A549 (cell line): ENCODE measurements at regions not wholly inside any gene's neighbourhood (a gene's known extent, or its start where the extent isn't known, plus 50 kb on each side); places are given as distances from the start of the nearest gene placed in this dataset.

Experiments
- ATAC-seq, 2 experiments: fragments of 200-7000 bp in 1 of 2; fragments of >200 bp in 1 of 2; cut with Nextera tagmentation in 1 of 2; cut with Tn5 transposase in 1 of 2; 3 replicates each; pipeline versions ENCODE4 v1.8.0 to v1.9.1; 2018 to 2020; ENCODE audit warnings: mild to moderate bottlenecking in 1 of 2, moderate library complexity in 1 of 2
- CTCF ChIA-PET: fragments of 300-600 bp; sonication (Branson Sonifier 250); formaldehyde crosslinking; extraction: SDS; loops from one replicate; lab custom pipeline; 2021; ENCODE audit warnings: antibody characterized with exemption, inconsistent platforms; lab: Yijun Ruan, JAX
- POLR2A ChIA-PET: fragments of 350-600 bp; formaldehyde crosslinking; extraction: SDS; loops from one replicate; lab custom pipeline; 2021; ENCODE audit warnings: antibody characterized with exemption, inconsistent platforms; lab: Yijun Ruan, JAX
- DNase-seq, 2 experiments: peaks; one replicate each; pipeline versions ENCODE4 v3.0.0 to v3.0.0-alpha.2; 2011 to 2016; ENCODE audit warnings: low read depth in 1 of 2, low spot score in 1 of 2
- FAIRE-seq: peaks from 2 replicates; lab custom pipeline; 2011; peaks lifted over from hg19 to GRCh38; lab: Jason Lieb, UNC
- H3K27ac ChIP-seq, 2 experiments: fragments of >200 bp; sonication (Bioruptor Twin); formaldehyde crosslinking; 3 replicates each; pipeline ENCODE4 v1.5.1; 2016 to 2017
- H3K4me1 ChIP-seq: fragments of >200 bp; sonication (Bioruptor Twin); formaldehyde crosslinking; 3 replicates; pipeline ENCODE4 v1.6.1; 2016
- H3K4me2 ChIP-seq: fragments of >200 bp; sonication (Bioruptor Twin); formaldehyde crosslinking; 3 replicates; pipeline ENCODE4 v1.6.1; 2016
- H3K4me3 ChIP-seq: fragments of >200 bp; sonication (Bioruptor Twin); formaldehyde crosslinking; 3 replicates; pipeline ENCODE4 v1.5.1; 2016
- H3K9me3 ChIP-seq: fragments of >200 bp; sonication (Bioruptor Twin); formaldehyde crosslinking; 3 replicates; pipeline ENCODE4 v1.6.1; 2016
- CBX2 ChIP-seq: fragments of 200-600 bp; sonication (generic); IDR thresholded peaks from 2 replicates; pipeline ENCODE4 v1.6.1; 2016; ENCODE audit warnings: low read depth, mild to moderate bottlenecking, borderline replicate concordance
- E2F6 ChIP-seq: IDR thresholded peaks from 2 replicates; pipeline ENCODE4 v1.6.1; 2012; ENCODE audit warnings: low read depth, borderline replicate concordance
- EP300 ChIP-seq, 2 experiments: fragments of >200 bp; sonication (Bioruptor Twin); formaldehyde crosslinking; IDR thresholded peaks; 2 replicates in 1 of 2; 3 replicates in 1 of 2; pipeline ENCODE4 v1.6.1; 2016 to 2017
- ESRRA ChIP-seq: fragments of 150-350 bp; IDR thresholded peaks from 2 replicates; pipeline ENCODE4 v1.6.1; 2014; ENCODE audit warnings: mild to moderate bottlenecking, low read length, borderline replicate concordance
- FOSL2 ChIP-seq, 2 experiments: fragments of 450-650 bp in 1 of 2; fragments of >200 bp in 1 of 2; sonication (Bioruptor Twin) in 1 of 2; formaldehyde crosslinking; IDR thresholded peaks; 2 replicates each; pipeline versions ENCODE4 v1.5.0 to v1.6.1; 2016 to 2020; ENCODE audit warnings: mild to moderate bottlenecking in 1 of 2, moderate library complexity in 1 of 2
- FOXS1 ChIP-seq: fragments of 250-450 bp; sonication (Bioruptor Pico); IDR thresholded peaks from 2 replicates; pipeline ENCODE4 v1.5.0; 2020; ENCODE audit warnings: mild to moderate bottlenecking, moderate library complexity
- GATA3 ChIP-seq: IDR thresholded peaks from 2 replicates; pipeline ENCODE4 v1.6.1; 2012; ENCODE audit warnings: borderline replicate concordance
- HDAC2 ChIP-seq: fragments of 200-600 bp; sonication (generic); IDR thresholded peaks from 2 replicates; pipeline ENCODE4 v1.6.1; 2016
- HOXA7 ChIP-seq: fragments of 250-450 bp; sonication (Bioruptor Pico); IDR thresholded peaks from 2 replicates; pipeline ENCODE4 v1.5.0; 2020; ENCODE audit warnings: mild to moderate bottlenecking, moderate library complexity
- HOXB13 ChIP-seq: fragments of 250-450 bp; sonication (Bioruptor Pico); IDR thresholded peaks from 2 replicates; pipeline ENCODE4 v1.5.0; 2020; ENCODE audit warnings: low read depth, mild to moderate bottlenecking, moderate library complexity
- HOXB5 ChIP-seq: fragments of 250-450 bp; sonication (Bioruptor Pico); IDR thresholded peaks from 2 replicates; pipeline ENCODE4 v1.5.0; 2020; ENCODE audit warnings: mild to moderate bottlenecking, moderate library complexity
- KDM5A ChIP-seq: fragments of 200-600 bp; sonication (generic); IDR thresholded peaks from 2 replicates; pipeline ENCODE4 v1.6.1; 2016; ENCODE audit warnings: antibody characterized with exemption, mild to moderate bottlenecking
- MAFK ChIP-seq: fragments of 450-650 bp; IDR thresholded peaks from 2 replicates; pipeline ENCODE4 v1.6.1; 2014; ENCODE audit not compliant: partially characterized antibody
- MAX ChIP-seq: IDR thresholded peaks from 2 replicates; pipeline ENCODE4 v1.6.1; 2012
- MAZ ChIP-seq: fragments of 150-350 bp; IDR thresholded peaks from 2 replicates; pipeline ENCODE4 v1.6.1; 2014; ENCODE audit warnings: antibody characterized with exemption, low read depth, low read length, borderline replicate concordance
- MYC ChIP-seq: IDR thresholded peaks from 2 replicates; pipeline ENCODE4 v1.6.1; 2012; ENCODE audit warnings: mild to moderate bottlenecking, inconsistent platforms, low read length, improper control_type of control experiment, borderline replicate concordance
- NPAS2 ChIP-seq: fragments of 250-450 bp; sonication (Bioruptor Pico); IDR thresholded peaks from 2 replicates; pipeline ENCODE4 v1.8.0; 2022; ENCODE audit warnings: mild to moderate bottlenecking, moderate library complexity, borderline replicate concordance
- NR3C1 ChIP-seq: fragments of >200 bp; sonication (Bioruptor Twin); formaldehyde crosslinking; IDR thresholded peaks from 3 replicates; pipeline ENCODE4 v1.6.1; 2017
- RCOR1 ChIP-seq: fragments of 150-350 bp; IDR thresholded peaks from 2 replicates; pipeline ENCODE4 v1.6.1; 2014; ENCODE audit warnings: antibody characterized with exemption, low read length, low read depth
- RFX5 ChIP-seq: fragments of 450-650 bp; IDR thresholded peaks from 2 replicates; pipeline ENCODE4 v1.7.1; 2014; ENCODE audit warnings: antibody characterized with exemption, mild to moderate bottlenecking, moderate library complexity
- RNF2 ChIP-seq: fragments of 200-600 bp; sonication (generic); IDR thresholded peaks from 2 replicates; pipeline ENCODE4 v1.6.1; 2016; ENCODE audit warnings: low read depth, mild to moderate bottlenecking, antibody characterized with exemption, moderate library complexity, borderline replicate concordance
- SMC3 ChIP-seq: fragments of >200 bp; sonication (Bioruptor Twin); formaldehyde crosslinking; IDR thresholded peaks from 3 replicates; pipeline ENCODE4 v1.6.1; 2018; ENCODE audit warnings: inconsistent platforms
- SREBF2 ChIP-seq: fragments of 450-650 bp; IDR thresholded peaks from 2 replicates; pipeline ENCODE4 v1.6.1; 2014; ENCODE audit warnings: mild to moderate bottlenecking, moderate library complexity
- TFCP2L1 ChIP-seq: fragments of 250-450 bp; sonication (Bioruptor Pico); IDR thresholded peaks from 2 replicates; pipeline ENCODE4 v1.5.0; 2021; ENCODE audit warnings: mild to moderate bottlenecking
- TP53 ChIP-seq: fragments of 250-450 bp; sonication (Bioruptor Pico); IDR thresholded peaks from 2 replicates; pipeline ENCODE4 v1.5.0; 2021; ENCODE audit warnings: mild to moderate bottlenecking, moderate library complexity
- ZC3H11A ChIP-seq: fragments of 450-650 bp; IDR thresholded peaks from 2 replicates; pipeline ENCODE4 v1.6.1; 2014; ENCODE audit warnings: antibody characterized with exemption, mild to moderate bottlenecking
- ZFP36 ChIP-seq: fragments of 450-650 bp; IDR thresholded peaks from 2 replicates; pipeline ENCODE4 v1.6.1; 2014; ENCODE audit warnings: borderline replicate concordance; ENCODE audit not compliant: partially characterized antibody
- ZNF302 ChIP-seq: fragments of 250-450 bp; sonication (Bioruptor Pico); IDR thresholded peaks from 2 replicates; pipeline ENCODE4 v1.9.0; 2021; ENCODE audit warnings: inconsistent platforms, mild to moderate bottlenecking, moderate library complexity
- WGBS: methylation state at CpG from one replicate; pipeline ENCODE4 v1.1.6; 2017; ENCODE audit errors: missing lambda C conversion rate; 5-methylcytosine and 5-hydroxymethylcytosine counted together
- TF ChIP-seq, protein P1 (sequence below): IDR thresholded peaks from 2 replicates; pipeline ENCODE4 v1.6.1; 2012
- TF ChIP-seq, protein P2 (sequence below): fragments of >200 bp; sonication (Bioruptor Twin); formaldehyde crosslinking; IDR thresholded peaks from 2 replicates; pipeline ENCODE4 v1.6.1; 2016
- TF ChIP-seq, protein P3 (sequence below): fragments of 450-650 bp; IDR thresholded peaks from 2 replicates; pipeline ENCODE4 v1.6.1; 2014; ENCODE audit warnings: antibody characterized with exemption

DNA sequence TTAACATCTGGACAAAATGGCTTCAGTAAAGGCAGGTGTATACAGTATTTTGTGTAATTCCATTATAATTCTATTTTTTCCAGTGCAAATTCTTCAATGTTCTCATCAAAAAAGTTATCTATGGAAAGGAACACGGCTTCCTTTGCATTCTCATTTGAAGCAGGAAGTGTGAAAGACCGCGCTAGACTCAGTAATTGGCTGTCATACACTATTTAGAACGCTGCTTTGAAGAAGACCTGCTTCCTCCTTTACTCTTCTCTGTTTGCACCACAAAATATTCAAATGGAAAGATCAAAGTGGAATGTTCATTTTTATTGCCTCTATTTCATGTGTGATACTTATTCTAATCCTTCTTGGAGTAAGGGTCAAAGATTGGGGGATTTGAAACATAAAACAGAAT, 883.7 kb downstream of the TSN start:
- FAIRE-seq (no peak), DNase-seq (no peak), ATAC-seq (no peak)
- H3K27ac ChIP-seq: no peak overlapping the region
- WGBS: 24% methylated on average over 4 of the region's 4 CpGs
- no peaks in the 10 kb centered on the region for H3K4me1 ChIP-seq
- POLR2A ChIA-PET: no interaction called here
- H3K4me3 ChIP-seq: no peak overlapping the region
- no peak for TF ChIP-seq NPAS2 (CRISPR knock-in tag)
- no peak for TF ChIP-seq EP300 (IDR thresholded peaks at IDR 0.05)
- no peak for TF ChIP-seq MYC
- no peak for TF ChIP-seq MAZ
- no peak for TF ChIP-seq TFCP2L1 (CRISPR knock-in tag)
- no peak overlapping the region for H3K4me2 ChIP-seq
- H3K9me3 ChIP-seq: no peaks in the 10 kb centered on the region
- CTCF ChIA-PET: no interaction called here

GRCh38 chr2:122639711-122640110, 884.3 kb downstream of the TSN start:
- CTCF ChIA-PET: no interaction called here
- H3K9me3 ChIP-seq: no peaks in the 10 kb centered on the region
- ATAC-seq: no peak
- H3K27ac ChIP-seq: no peak overlapping the region
- POLR2A ChIA-PET: no interaction called here
- no peak for TF ChIP-seq SMC3
- no peak for TF ChIP-seq RCOR1
- no peak for TF ChIP-seq HOXB5
- no peak for TF ChIP-seq ZC3H11A
- no peak for TF ChIP-seq ESRRA
- no peak for TF ChIP-seq RFX5
- TF ChIP-seq HDAC2: no peak
- TF ChIP-seq, protein P1, sequence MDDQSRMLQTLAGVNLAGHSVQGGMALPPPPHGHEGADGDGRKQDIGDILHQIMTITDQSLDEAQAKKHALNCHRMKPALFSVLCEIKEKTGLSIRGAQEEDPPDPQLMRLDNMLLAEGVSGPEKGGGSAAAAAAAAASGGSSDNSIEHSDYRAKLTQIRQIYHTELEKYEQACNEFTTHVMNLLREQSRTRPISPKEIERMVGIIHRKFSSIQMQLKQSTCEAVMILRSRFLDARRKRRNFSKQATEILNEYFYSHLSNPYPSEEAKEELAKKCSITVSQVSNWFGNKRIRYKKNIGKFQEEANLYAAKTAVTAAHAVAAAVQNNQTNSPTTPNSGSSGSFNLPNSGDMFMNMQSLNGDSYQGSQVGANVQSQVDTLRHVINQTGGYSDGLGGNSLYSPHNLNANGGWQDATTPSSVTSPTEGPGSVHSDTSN: no peak
- no peak for TF ChIP-seq MAFK
- TF ChIP-seq SREBF2: no peak
- no peak for TF ChIP-seq FOXS1 (CRISPR knock-in tag)
- TF ChIP-seq NR3C1: no peak
- no peak for TF ChIP-seq FOSL2 (IDR thresholded peaks at IDR 0.05)
- TF ChIP-seq FOSL2 (CRISPR knock-in tag; IDR thresholded peaks at IDR 0.05): no peak
- no peak for TF ChIP-seq MAX
- TF ChIP-seq NPAS2 (CRISPR knock-in tag): no peak
- no peak for TF ChIP-seq GATA3
- TF ChIP-seq, all 56 proteins: peak for 0
- no peaks in the 10 kb centered on the region for H3K4me1 ChIP-seq
- no peak for DNase-seq
- WGBS: 61% methylated on average over 2 of the region's 2 CpGs
- no peak overlapping the region for H3K4me3 ChIP-seq
- no peak overlapping the region for H3K4me2 ChIP-seq
- no peak for FAIRE-seq

GRCh38 chr2:122643725-122644329, 888.4 kb downstream of the TSN start:
- no peak for FAIRE-seq
- DNase-seq: peak in 1 of 2 experiments; percentile 31
- Histone ChIP-seq H3K4me3 (no peak overlapping the region), H3K27ac (no peak overlapping the region), H3K4me1 (no peaks in the 10 kb centered on the region), H3K9me3 (no peaks in the 10 kb centered on the region), H3K4me2 (no peak overlapping the region)
- ATAC-seq: no peak
- CTCF ChIA-PET: no interaction called here
- POLR2A ChIA-PET: no interaction called here
- WGBS: 6% methylated on average over 1 of the region's 1 CpG
- TF ChIP-seq CBX2 (no peak), RNF2 (no peak), HOXB13 (no peak), KDM5A (no peak), ZFP36 (no peak), HOXA7 (CRISPR knock-in tag) (no peak), SREBF2 (no peak), MYC (no peak), ZNF302 (CRISPR knock-in tag) (no peak), TP53 (CRISPR knock-in tag) (no peak), E2F6 (no peak)
- TF ChIP-seq, protein P2, sequence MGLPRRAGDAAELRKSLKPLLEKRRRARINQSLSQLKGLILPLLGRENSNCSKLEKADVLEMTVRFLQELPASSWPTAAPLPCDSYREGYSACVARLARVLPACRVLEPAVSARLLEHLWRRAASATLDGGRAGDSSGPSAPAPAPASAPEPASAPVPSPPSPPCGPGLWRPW: no peak
- TF ChIP-seq, protein P3, sequence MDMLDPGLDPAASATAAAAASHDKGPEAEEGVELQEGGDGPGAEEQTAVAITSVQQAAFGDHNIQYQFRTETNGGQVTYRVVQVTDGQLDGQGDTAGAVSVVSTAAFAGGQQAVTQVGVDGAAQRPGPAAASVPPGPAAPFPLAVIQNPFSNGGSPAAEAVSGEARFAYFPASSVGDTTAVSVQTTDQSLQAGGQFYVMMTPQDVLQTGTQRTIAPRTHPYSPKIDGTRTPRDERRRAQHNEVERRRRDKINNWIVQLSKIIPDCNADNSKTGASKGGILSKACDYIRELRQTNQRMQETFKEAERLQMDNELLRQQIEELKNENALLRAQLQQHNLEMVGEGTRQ: no peak
